ENCODE measurements at regions not wholly inside any gene's neighbourhood (a gene's known extent, or its start where the extent isn't known, plus 50 kb on each side); places are given as distances from the start of the nearest gene placed in this dataset.

DNA sequence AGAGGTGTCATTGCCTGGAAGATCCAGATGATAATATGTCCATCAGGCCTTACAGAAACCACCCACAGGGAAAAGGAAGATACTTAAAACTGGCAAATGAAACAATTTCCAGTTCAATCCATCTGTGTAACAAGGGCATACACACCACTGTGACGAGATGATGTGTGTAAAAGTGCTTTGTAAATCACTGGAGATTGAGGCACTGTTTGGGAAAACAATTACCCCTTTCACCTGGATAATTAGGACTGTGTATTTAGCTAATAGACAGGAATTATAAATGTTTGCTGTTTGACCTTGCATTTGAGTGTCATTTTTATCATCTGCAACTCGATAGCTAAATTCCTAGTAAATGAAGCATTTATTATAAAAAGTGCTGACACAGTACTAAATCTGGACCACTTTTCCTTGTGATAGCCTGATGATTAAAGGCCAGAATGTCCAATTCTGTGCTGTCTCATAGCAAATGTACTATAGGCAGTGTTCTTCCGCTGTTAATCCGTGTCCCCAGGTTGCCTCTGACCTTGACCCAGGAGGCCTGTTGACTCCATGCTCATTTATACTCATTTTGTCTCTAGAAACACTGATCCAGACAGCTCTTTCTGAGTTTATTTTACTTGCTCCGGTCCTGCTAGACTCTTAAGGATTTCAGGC, 105.8 kb downstream of the LACC1 start:
- DNase-seq = no peak

DNA sequence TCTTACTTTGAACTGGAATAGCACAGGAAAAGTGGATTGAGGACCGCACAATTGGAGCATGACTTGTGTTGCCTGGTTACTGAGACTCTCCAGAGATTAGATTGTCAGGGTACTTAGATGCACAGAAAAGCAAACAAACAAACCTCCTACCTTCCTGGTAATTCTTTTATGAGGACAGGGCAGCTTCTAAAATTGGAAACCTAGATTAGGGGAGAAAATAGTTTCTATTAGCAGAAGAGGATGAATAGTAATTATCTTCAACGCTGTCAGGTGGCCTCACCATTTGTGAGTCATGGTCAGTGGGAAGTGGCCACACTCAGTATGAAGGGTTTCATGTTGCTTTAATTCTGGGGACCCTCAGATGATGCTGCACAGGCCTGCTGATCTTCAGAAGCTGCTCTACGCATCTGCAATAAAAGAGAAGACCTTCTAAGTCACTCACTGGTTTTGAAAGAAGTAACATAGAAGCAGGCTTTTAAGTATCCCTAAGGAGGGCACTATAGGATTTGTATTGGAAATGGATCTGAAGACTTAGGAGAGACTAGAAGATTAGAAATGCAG, 106.8 kb downstream of the LACC1 start:
- DNase-seq = no peak

DNA sequence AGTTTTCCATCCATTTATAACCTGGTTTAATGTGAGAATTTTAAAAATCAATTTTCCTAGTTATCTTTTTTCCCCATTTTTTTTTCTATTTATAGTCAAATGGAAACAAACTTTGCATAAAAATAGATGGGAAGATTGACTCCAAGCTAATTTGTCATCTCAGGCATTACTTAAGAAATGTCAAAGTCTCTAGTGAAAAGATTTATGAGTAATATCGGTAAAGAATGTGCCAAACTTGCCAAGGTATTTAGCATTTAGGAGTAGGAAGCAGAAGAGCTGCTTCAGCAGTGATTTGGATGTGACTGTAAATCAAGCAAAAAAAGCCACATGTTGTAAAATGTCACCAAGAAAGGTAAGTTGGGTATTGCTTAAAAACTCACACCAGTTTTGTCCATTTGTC, 108.6 kb downstream of the LACC1 start:
- no peak for DNase-seq

DNA sequence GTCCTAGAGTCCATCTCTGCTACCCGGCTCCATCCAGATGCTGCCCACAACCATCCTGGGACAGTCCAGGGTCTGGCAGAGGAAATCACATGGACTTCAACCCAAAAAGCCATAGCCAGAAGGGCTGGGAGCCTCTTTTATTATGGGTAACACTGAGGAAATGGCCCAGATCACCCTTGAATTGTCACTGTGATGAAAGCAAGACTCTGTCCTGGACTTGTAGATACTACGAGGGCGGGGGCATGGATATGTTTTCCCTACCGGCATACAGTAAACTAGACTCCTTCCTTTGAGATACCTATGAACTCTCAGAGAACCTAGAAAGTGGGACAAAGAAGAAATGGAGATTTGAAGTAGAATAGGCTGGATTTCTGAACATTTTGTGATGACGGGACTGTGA, 110.3 kb downstream of the LACC1 start:
- DNase-seq = no peak

DNA sequence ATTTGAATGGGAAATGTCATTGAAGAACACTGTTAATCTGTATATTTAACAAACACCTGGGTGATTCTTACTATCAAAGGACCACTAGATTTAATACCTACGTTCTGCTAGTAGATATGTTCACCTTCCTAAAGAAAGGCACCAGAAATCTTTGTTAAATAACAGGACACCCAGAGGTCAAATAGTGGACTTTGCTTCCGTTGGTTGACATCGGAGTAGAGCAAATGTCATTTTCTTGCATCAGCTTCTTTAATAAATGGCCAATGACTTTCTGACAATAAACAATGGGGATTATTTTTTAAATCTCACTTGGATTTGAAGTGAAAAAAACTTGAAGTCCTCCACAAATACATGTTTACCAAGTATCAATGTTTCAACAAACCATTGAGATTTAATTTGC, 111.1 kb downstream of the LACC1 start:
- DNase-seq = no peak

DNA sequence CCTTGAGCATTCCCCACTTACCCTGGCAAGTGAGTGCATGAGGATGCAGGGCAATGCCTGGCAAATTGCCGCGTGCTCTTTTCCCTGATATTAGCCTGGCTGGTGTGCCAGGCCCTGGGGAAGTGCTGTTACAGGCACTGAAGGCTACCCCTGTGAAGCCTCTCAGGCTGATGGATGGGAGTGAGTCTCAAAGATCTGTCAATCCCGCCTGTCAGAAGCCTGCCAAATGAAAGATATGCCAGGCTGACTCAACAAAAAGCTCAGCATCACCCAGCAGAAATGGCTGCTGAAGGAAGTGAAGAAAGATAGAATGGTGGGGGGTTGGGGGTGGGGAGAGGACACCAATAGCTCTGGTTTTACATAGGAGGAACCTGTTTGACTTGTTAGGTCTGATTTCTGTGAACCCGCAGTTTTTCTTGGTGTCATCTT, 112.1 kb downstream of the LACC1 start:
- DNase-seq = no peak

DNA sequence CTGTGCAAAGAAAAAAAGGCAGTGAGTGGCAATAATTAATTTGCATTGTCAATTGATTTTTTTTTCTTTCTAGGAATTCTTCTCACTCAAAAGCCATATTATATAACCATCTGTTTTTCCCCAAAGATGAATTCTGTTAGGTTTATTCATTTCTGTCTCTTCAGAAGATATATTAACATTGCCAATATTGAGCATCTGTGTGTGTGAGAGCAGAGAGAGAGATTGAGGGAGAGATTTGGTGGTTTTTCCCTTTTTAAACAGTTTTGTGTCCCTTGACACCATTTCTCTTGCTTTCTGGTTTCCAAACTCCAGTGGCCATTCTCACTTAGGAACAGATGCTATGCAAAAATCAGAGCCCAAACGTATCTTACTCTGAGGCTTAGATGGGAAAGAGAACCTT, 112.5 kb downstream of the LACC1 start:
- no peak for DNase-seq

DNA sequence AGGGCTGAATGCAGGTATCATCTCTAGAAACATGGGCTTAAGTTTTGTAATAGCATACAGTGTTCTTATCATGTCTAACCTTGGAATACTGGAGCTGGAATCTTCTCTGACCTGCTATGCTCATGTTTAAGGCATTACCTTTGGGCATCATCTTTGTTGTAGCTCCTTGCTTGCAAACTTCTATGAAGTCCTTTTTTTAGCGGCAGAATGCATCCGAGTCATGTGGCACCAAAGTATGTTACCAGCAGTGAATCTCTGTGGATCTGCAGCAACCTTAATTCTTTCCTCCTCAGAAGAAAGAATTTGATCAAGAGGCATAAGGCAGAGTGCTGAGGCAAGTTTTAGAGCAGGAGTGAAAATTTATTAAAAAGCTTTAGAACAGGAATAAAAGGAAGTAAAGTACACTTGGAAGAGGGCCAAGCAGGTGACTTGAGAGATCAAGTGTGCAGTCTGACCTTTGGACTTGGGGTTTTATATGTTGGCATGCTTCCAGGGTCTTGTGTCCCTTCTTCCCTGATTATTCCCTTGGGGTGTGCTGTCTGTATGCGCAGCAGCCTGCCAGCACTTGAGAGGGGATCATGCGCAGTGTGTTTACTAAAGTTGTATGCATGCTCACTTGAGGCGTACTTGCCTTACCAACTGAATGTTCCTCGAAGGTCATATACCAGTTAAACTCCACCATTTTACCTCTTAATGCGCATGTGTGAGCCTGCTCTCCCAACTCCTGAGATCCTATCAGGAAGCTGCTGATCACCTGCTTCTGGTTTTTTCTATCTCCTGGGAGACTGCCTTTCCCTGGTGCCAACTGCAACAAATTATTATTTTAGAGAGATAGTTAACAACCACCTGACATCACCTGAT, 115.5 kb downstream of the LACC1 start:
- no peak for DNase-seq

DNA sequence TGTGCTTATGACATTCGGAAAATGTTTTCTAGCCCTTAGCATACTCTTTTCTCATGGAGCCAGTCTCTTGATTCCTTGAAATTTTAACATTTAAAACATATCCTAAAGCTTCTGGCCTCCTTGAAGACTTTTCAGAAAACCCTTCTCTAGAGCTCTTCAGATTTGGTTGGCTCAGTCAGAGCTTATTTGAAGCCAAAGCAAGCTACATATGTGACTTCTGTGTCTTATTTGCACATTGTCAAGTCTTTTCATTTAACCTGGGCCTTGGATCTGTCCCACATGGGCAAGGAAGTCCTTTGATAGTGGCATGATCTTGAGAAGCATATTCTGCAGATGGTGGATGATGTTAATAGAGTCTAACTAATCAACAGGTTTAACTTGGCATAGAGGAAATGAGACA, 116.5 kb downstream of the LACC1 start:
- no peak for DNase-seq

DNA sequence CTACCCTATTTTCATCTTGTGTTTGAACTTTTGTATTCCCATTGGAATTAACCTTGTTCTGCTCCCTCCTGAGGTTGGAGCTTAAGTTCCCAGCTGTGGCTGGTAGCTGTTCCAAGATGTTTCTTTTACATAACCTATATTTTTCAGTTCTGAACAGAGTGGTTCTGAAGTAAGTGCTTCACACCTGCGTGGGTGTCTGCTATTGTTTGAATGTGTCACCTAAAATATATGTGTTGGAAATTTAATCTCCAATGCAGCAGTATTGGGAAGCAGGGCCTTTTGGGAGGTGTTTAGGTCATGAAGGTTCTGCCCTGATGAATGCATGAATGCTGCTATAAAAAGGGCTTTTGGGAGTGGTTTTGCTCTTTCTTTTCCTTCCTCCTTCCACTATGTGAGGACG, 123.8 kb downstream of the LACC1 start:
- DNase-seq = no peak

DNA sequence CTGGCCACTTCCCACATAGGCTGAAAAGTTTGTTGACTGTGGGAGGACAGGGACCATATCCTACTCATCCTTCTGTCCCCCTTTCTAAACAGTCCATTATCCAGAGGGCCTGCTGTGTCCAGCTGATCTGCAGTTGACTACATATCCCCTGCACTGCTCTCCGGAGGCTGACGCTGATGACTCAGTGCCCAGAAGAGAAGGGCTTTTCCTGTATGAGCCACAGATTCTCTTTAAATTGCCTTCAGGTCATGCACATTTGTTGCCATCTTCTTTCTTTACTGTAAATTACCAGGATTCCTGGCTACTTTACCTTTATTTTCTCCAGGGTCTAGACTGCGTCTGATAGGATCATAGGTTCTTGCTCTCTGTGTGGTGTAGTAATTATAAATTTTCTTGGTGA, 125.2 kb downstream of the LACC1 start:
- DNase-seq = no peak

DNA sequence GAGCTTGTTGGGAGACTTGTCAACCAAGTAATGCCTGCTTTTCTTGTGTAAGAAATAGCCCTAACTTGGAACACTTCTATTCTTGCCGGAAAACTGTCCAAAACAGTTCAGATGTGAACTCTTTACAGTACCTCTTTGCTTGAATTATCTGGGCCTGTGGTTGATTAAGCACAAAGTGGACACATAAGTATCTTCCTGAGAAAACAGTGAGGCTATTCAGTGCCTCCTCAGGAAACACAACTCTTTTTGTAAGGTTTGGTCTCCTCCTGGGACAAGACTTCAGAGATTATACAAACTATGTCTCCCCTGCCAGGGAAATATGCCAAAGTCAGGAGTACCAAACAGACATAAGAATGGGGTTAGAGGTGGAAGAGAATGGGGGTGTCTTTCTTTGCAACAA, 127.7 kb downstream of the LACC1 start:
- no peak for DNase-seq

DNA sequence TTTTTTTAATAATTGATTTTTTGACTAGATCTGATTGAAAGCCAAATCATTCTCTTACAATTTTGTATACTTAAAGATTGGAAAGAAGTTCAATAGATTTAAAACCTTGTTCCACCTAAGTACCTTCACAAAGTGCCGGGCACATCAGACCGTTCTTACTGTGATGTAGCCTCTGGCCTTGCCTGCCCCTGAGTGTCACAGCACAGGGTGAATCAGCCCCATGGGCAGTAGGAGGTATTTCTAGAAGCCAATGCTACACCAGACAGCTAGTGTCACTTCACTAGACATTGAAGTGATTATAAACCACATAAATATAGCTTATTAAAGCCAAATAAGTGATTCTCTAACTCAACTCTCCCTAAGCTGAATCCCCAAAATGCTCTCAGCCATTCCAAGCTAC, 131.3 kb downstream of the LACC1 start:
- DNase-seq = no peak

DNA sequence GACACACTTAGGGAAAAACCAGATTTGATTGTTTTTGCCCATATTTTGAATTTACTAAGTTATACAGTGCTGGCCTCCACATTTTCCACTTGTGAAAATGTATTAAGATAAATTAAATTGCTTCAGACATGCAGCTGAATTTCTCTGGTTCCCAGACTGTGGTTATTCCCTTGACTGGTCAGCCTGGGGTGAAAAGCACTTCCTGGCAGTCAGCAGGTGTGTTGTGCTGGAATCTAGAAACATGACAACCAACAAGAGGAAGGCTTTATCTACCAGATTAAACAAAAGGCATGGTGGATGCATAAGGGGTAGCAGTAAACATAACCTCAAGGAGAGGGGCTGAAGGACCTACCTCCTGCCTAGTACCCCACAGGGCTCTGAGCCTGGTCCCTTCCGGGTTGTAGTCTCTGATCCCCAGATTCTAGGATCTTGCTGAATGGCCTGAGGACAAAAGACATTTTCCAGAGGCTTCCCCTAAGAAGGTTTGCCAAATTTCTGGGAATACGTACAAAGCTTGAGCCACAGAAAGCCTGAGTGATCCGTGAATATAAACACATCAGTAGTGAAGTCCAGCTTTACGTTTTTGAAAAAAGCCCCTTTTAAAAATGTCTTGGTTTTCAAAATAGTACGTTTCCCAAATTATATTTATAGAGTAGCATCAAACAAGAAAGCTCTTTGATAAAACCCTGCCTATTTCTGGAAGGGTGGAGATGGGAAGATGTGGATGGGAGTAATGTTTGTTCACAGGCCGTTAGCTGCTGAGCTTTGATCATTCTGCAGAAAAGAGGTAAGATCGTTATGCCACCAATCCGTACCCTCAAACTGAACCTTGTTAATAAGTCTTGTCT, 133.4 kb downstream of the LACC1 start:
- no peak for DNase-seq

DNA sequence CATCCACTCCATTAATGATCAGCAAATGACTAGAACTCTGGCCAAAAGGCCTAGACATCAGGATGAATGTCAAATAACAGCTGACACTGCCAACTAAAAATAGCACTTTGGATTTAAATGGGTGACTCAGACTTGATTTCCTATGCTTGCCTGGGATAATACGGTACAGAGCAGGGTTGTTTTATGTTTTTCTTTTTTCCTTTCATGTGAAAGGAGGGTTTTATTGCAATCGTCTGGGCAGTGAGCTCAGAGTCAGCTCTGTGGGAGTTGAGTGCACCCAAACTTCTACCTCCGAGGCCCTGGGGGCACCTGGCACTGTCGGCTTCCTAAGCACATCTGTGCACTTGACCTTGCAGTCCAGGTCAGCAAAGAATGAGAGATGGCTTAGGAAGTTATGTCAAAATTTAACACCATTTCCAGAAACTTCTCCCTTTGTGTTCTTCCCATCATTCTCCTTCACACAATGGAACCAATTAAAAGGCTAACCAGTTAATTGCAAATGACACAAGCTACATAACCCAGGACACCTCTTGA, 134.1 kb downstream of the LACC1 start:
- DNase-seq = no peak

DNA sequence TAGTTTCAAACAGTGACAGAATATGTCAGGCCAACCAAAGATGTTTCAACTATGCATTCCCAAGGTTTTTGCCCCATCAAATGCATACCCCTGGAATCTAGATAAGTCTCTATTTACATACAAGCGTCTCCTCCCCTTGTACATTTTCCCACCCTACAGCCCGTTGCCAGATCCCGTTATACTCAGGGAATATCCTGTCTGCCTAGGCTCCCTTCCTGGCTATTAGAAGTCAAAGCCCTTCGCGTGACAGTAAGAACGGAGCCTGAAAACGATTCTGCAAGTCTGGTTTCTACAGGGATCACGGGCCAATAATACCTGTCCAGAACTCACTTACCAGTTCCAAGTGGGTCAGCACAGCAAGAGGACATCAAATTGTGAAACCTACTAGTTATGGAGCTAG, 134.8 kb downstream of the LACC1 start:
- no peak for DNase-seq

DNA sequence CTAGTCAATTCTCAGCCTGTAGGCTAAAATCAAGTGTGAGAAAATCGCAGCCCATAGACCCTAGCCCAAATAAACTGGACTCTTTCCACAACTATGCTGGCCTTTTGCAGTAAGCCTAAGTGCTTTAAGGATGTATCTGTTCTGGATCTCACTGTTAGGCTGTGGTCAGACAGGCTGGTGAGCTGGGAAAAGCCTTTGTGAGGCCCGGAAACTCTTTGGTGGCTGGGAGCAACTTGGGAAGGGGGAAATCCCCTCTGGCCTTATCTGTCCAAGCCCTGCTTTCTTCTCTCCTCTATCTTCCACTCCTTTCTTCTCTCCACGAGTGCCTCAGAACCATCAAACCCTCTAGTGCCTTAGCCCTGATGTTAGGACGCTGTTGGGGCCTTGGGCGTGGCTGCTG, 135.4 kb downstream of the LACC1 start:
- no peak for DNase-seq

DNA sequence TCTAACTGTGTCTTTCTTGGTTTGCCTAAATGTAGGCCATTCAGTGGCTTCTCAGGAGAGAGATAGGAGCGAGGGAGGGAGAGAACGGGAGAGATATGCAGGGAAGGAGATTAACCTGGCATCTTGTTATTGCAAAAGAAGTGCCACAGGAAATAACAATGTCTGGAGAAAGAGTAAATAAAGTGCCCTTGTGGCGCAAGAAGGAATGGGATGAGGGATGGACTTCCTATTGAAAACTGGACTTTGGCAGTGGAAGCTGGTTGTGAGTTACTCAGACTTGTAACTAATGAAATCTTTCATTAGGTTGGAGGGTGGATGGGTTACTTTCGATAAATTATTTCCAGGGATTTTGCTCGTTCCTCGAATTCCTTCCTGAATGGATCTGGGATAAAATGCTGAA, 136.1 kb downstream of the LACC1 start:
- DNase-seq = no peak

DNA sequence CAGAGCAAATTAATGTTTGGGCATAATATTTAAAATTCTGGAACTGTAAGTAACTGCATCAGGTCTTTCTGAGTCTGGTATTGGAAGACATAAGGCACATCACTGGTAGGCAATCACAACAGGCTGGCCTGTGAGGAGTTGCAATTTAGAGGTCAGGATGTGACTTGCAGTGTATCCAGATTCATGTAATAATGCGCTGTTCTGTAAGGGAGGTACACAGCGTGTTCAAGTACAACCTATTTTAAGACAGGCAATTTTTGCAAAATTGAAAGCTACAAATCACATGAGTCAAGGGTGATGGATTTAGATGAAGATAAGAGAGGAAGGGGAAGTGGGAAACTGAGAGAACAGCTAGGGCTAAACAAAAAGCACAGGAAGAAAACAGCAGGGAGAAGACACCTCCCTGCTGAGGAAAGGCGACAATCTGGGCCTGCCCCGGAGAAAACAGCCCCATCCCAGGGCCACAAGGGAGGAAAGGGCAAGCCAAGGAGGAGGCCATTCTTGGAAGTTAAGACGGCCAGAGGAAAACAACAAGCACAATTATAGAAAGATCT, 138.1 kb downstream of the LACC1 start:
- no peak for DNase-seq

DNA sequence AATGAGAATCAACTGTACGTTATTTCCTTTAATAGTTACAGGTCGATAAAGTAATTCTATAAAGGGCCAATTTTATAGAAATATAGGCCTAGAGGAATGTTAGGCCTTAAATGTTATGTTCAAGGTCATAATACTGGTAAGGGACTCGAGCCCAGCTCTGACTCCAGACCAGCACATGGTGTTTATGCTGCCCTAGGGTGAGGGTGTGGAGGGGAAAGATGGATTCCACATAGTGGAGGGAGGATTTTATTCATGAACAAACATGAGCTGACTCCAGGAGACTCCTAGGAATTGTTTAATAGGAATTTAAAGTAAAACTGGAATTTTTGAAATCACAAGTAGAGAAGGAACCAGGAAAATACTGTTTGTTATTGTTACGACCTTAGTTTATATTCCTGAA, 139.9 kb downstream of the LACC1 start:
- no peak for DNase-seq

DNA sequence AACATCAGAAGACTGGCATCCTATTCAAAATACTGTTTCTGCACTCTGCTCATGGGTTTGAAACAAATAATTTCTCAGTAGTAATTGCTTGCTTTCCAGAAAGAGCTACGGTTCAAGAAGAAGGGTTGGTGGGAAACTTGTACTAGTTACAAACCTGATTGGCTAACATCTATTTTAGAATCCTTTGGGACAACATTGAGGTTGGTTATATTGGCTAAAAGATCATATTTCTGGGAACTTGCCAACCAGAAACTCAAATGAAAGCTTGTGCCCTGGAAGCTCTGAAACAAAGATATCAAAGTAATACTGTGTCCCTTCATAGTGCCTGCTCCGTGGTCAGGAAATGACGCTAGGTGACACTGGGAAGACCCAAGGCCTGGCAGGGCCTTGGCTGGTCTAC, 141.7 kb downstream of the LACC1 start:
- DNase-seq = no peak

DNA sequence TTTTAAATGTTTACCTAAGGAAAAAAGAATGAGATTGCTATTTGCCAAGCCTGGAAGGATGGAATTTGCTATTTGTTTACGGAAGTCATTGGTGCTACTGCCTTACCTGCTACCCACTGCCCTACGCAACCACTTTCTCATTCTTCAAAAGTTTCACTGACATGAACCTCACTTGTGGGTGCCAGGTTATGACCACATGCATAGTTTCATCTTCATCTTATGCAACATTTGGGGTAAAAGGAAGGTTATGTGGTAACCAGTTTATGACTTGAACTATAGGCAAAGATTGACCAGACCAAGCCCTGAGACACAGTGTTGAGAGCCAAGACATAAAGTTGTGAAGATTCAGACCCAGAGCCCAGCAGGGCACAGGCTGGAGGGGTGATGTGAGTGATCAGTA, 142.5 kb downstream of the LACC1 start:
- no peak for DNase-seq
